ENCODE measurements at regions not wholly inside any gene's neighbourhood (a gene's known extent, or its start where the extent isn't known, plus 50 kb on each side); places are given as distances from the start of the nearest gene placed in this dataset.

GRCh38 chr2:107615039-107615438, 211.7 kb upstream of the RGPD4 start:
- Histone ChIP-seq H3K4me2 (no peak overlapping the region), H3K9me3 (replicated peaks in 1 of 11) (peaks cover 30 to 43% (median 35%) of the 10 kb centered on the region in 11 experiments), H4K20me1 (no peaks in the 10 kb centered on the region), H3K27ac (no peak overlapping the region), H3K36me3 (no peaks in the 10 kb centered on the region), H3K9ac (no peak overlapping the region), H3K4me1 (no peaks in the 10 kb centered on the region), H3K4me3 (no peak overlapping the region), H3K27me3 (no peaks in the 10 kb centered on the region)
- TF ChIP-seq Cebpa-rat (IDR thresholded peaks at IDR 0.05), result no peak

GRCh38 chr2:107618769-107619168, 207.9 kb upstream of the RGPD4 start:
- no peak overlapping the region for H3K27ac ChIP-seq
- no peaks in the 10 kb centered on the region for H3K27me3 ChIP-seq
- H3K9me3 ChIP-seq (replicated peaks in 1 of 11), result peaks cover 48 to 62% (median 53%) of the 10 kb centered on the region in 11 experiments
- no peaks in the 10 kb centered on the region for H4K20me1 ChIP-seq
- H3K9ac ChIP-seq, result no peak overlapping the region
- no peak overlapping the region for H3K4me3 ChIP-seq
- TF ChIP-seq Cebpa-rat (IDR thresholded peaks at IDR 0.05), result no peak
- no peak overlapping the region for H3K4me2 ChIP-seq
- H3K36me3 ChIP-seq, result no peaks in the 10 kb centered on the region
- no peaks in the 10 kb centered on the region for H3K4me1 ChIP-seq

DNA sequence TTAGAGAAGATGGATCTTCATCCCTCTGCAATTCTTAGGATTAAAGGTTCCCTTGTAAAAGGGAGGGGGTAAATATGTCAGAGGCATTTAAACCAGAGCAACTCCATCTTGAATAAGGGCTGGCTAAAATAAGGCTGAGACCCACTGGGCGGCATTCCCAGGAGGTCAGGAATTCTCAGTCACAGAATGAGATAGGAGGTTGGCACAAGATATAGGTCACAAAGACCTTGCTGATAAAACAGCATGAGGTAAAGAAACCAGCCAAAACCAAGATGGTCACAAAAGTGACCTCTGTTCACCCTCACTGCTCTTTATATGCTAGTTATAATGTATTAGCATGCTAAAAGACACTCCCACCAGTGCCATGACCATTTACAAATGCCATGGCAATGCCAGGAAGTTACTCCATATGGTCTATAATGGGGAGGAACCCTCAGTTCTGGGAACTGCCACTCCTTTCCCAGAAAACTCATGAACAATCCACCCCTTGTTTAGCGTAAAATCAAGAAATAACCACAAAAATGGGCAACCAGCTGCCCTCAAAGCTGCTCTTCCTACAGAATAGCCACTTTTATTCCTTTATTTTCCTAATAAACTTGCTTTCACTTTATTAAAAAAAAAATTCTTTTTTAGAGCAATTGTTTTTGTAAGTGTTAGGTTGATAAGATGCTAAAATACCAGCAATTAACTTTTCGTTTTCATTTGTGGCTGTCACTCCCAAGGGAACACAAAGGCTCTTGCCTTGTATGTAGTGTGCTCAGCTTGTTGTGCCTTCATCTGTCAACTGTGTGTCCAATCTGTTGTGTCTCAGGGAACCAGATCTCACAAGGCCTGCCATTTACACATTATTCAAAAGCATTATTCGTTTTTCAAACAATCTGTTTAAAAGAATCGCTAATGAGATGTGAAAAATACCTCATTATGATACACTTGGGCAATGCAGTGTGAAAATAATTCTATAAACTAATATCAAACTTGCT, 205.2 kb upstream of the RGPD4 start:
- Histone ChIP-seq H3K4me1 (no peaks in the 10 kb centered on the region), H4K20me1 (no peaks in the 10 kb centered on the region)
- no peak for TF ChIP-seq Cebpa-rat (IDR thresholded peaks at IDR 0.05)

GRCh38 chr2:107622741-107623310, 203.9 kb upstream of the RGPD4 start:
- TF ChIP-seq Cebpa-rat (IDR thresholded peaks at IDR 0.05), result no peak
- peaks cover 41 to 54% (median 48%) of the 10 kb centered on the region in 11 experiments for H3K9me3 ChIP-seq (replicated peaks in 1 of 11)
- H3K4me1 ChIP-seq, result no peaks in the 10 kb centered on the region
- no peaks in the 10 kb centered on the region for H3K27me3 ChIP-seq
- no peaks in the 10 kb centered on the region for H4K20me1 ChIP-seq
- H3K9ac ChIP-seq, result no peak overlapping the region
- H3K27ac ChIP-seq, result no peak overlapping the region
- no peak overlapping the region for H3K4me3 ChIP-seq
- H3K4me2 ChIP-seq, result no peak overlapping the region
- H3K36me3 ChIP-seq, result no peaks in the 10 kb centered on the region

More for the DNA sequence above, 205.2 kb upstream of the RGPD4 start:
- Histone ChIP-seq H3K36me3 (no peaks in the 10 kb centered on the region), H3K9me3 (replicated peaks in 1 of 11) (peaks cover 47 to 59% (median 52%) of the 10 kb centered on the region in 11 experiments), H3K4me3 (no peak overlapping the region), H3K4me2 (no peak overlapping the region), H3K27me3 (no peaks in the 10 kb centered on the region), H3K9ac (no peak overlapping the region), H3K27ac (no peak overlapping the region)

GRCh38 chr2:107625982-107626381, 200.7 kb upstream of the RGPD4 start:
- no peaks in the 10 kb centered on the region for H3K4me1 ChIP-seq

GRCh38 chr2:107627164-107627563, 199.5 kb upstream of the RGPD4 start:
- no peak for TF ChIP-seq Cebpa-rat (IDR thresholded peaks at IDR 0.05)
- H3K9ac ChIP-seq, result no peak overlapping the region
- no peaks in the 10 kb centered on the region for H3K4me1 ChIP-seq
- H3K27ac ChIP-seq, result no peak overlapping the region
- H3K4me3 ChIP-seq, result no peak overlapping the region
- no peaks in the 10 kb centered on the region for H3K27me3 ChIP-seq
- no peaks in the 10 kb centered on the region for H3K36me3 ChIP-seq
- H3K9me3 ChIP-seq (replicated peaks in 1 of 11), result peaks cover 15 to 28% (median 24%) of the 10 kb centered on the region in 11 experiments
- no peak overlapping the region for H3K4me2 ChIP-seq
- H4K20me1 ChIP-seq, result no peaks in the 10 kb centered on the region

More at GRCh38 chr2:107625982-107626381, 200.7 kb upstream of the RGPD4 start:
- Histone ChIP-seq H3K9me3 (replicated peaks in 1 of 11) (peaks cover 24 to 37% (median 32%) of the 10 kb centered on the region in 11 experiments), H3K27ac (no peak overlapping the region), H3K36me3 (no peaks in the 10 kb centered on the region), H3K4me2 (no peak overlapping the region), H3K9ac (no peak overlapping the region), H4K20me1 (no peaks in the 10 kb centered on the region), H3K27me3 (no peaks in the 10 kb centered on the region), H3K4me3 (no peak overlapping the region)
- TF ChIP-seq Cebpa-rat (IDR thresholded peaks at IDR 0.05), result no peak

DNA sequence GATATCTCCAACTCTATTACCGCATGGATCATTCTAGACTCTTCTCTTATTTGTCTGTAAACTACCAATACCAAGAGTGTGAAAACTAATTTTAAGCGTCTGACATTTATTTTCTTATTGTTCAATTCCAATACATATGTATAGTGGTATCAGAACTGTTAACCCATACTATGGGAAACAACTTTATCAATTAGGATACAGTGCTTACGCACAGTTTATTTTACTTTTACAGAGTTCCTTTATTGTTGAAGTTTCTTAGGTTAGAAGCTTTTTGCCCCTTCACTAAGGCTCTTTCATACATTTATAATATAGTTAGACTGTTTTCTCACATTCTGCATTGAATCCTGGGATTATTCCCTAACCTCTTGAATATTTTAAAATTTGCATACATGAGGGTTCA, 198.8 kb upstream of the RGPD4 start:
- no peaks in the 10 kb centered on the region for H3K36me3 ChIP-seq
- H4K20me1 ChIP-seq, result no peaks in the 10 kb centered on the region
- H3K4me1 ChIP-seq, result no peaks in the 10 kb centered on the region
- H3K27ac ChIP-seq, result no peak overlapping the region
- no peak for TF ChIP-seq Cebpa-rat (IDR thresholded peaks at IDR 0.05)
- no peak overlapping the region for H3K9ac ChIP-seq
- peaks cover 15 to 28% (median 24%) of the 10 kb centered on the region in 11 experiments for H3K9me3 ChIP-seq (replicated peaks in 1 of 11)
- H3K4me3 ChIP-seq, result no peak overlapping the region
- H3K4me2 ChIP-seq, result no peak overlapping the region
- H3K27me3 ChIP-seq, result no peaks in the 10 kb centered on the region

DNA sequence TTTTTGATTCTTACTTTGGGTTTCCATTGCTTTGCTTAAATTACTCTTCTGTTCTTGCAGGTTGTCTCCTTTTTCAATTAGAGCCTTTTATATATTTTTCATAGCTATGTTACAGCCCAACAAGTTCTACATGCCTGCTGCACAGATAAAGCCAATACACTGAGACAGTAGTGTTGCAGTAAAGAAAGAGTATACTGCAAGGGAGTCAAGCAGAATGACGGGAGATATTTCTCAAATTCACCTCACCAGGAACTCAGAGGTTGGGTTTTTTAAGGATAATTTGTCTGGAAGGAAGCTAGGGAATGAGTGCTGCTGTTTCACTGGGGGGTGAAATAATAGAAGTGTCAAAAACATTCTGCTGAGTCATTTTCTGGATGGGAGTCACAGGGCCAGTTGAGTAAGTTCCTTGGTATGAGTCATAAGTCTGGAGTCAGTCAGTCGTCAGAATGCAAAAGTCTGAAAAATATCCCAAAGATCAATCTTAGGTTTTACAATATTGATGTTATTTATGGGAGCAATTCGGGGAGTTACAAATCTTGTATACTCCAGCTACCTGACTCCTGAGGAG, 193.0 kb upstream of the RGPD4 start:
- H3K4me1 ChIP-seq, result peaks cover 0 to 10% (median 0%) of the 10 kb centered on the region in 10 experiments; a peak in 6 of 20 replicates
- no peaks in the 10 kb centered on the region for H3K36me3 ChIP-seq
- no peaks in the 10 kb centered on the region for H3K27me3 ChIP-seq
- H3K27ac ChIP-seq, result peak overlapping the region in 1 of 11 experiments; percentile 47; a peak in 3 of 22 replicates
- H3K4me3 ChIP-seq, result no peak overlapping the region
- no peak for TF ChIP-seq Cebpa-rat (IDR thresholded peaks at IDR 0.05)
- no peaks in the 10 kb centered on the region for H4K20me1 ChIP-seq
- H3K4me2 ChIP-seq, result peak overlapping the region in 2 of 11 experiments; percentile 1 to 2; a peak in 2 of 22 replicates
- H3K9ac ChIP-seq, result no peak overlapping the region
- H3K9me3 ChIP-seq (replicated peaks in 1 of 11), result peaks cover 2 to 26% (median 12%) of the 10 kb centered on the region in 11 experiments; a peak in 20 of 22 replicates

GRCh38 chr2:107634172-107634571, 192.5 kb upstream of the RGPD4 start:
- H4K20me1 ChIP-seq, result no peaks in the 10 kb centered on the region
- H3K4me2 ChIP-seq, result peak overlapping the region in 2 of 11 experiments; percentile 1 to 2; a peak in 2 of 22 replicates
- no peak for TF ChIP-seq Cebpa-rat (IDR thresholded peaks at IDR 0.05)
- no peaks in the 10 kb centered on the region for H3K27me3 ChIP-seq
- no peak overlapping the region for H3K9ac ChIP-seq
- H3K4me1 ChIP-seq, result peaks cover 0 to 10% (median 0%) of the 10 kb centered on the region in 10 experiments; a peak in 6 of 20 replicates
- H3K36me3 ChIP-seq, result no peaks in the 10 kb centered on the region
- H3K9me3 ChIP-seq (replicated peaks in 1 of 11), result peaks cover 0 to 21% (median 9%) of the 10 kb centered on the region in 11 experiments; a peak in 15 of 22 replicates
- no peak overlapping the region for H3K4me3 ChIP-seq
- peak overlapping the region in 2 of 11 experiments; percentile 26 to 47; a peak in 3 of 22 replicates for H3K27ac ChIP-seq

Measured in BLaER1 treated with 17β-estradiol and CSF1 and Interleukin-3, amounts not matched to agents 10 nM and 100 nM (cell line).